Hepatocyte (in vitro differentiated cells): ENCODE measurements at regions not wholly inside any gene's neighbourhood (a gene's known extent, or its start where the extent isn't known, plus 50 kb on each side); places are given as distances from the start of the nearest gene placed in this dataset.

Experiments used
- DNase-seq: peaks from one replicate; pipeline ENCODE4 v3.0.0-alpha.2; 2016; ENCODE audit warnings: low spot score
- H2AFZ ChIP-seq: fragments of 200-600 bp; sonication (generic); 2 replicates; pipeline ENCODE4 v1.6.0; 2016; ENCODE audit warnings: antibody characterized with exemption, mild to moderate bottlenecking
- H3K27ac ChIP-seq: fragments of 200-600 bp; sonication (generic); 2 replicates; pipeline ENCODE4 v1.5.1; 2016; ENCODE audit warnings: mild to moderate bottlenecking
- H3K27me3 ChIP-seq: fragments of 200-600 bp; sonication (generic); 2 replicates; pipeline ENCODE4 v1.6.1; 2016
- H3K36me3 ChIP-seq: fragments of 200-600 bp; sonication (generic); replicated peaks from 2 replicates; pipeline ENCODE4 v1.5.1; 2016; ENCODE audit warnings: low read depth; ENCODE audit not compliant: insufficient read depth
- H3K4me1 ChIP-seq: fragments of 200-600 bp; sonication (generic); 2 replicates; pipeline ENCODE4 v1.5.1; 2016; ENCODE audit warnings: mild to moderate bottlenecking, moderate library complexity; ENCODE audit not compliant: insufficient read depth
- H3K4me2 ChIP-seq: fragments of 200-600 bp; sonication (generic); 2 replicates; pipeline ENCODE4 v1.6.0; 2016
- H3K4me3 ChIP-seq: fragments of 200-600 bp; sonication (generic); 2 replicates; pipeline ENCODE4 v1.5.1; 2016; ENCODE audit warnings: mild to moderate bottlenecking
- H3K79me2 ChIP-seq: fragments of 200-600 bp; sonication (generic); 2 replicates; pipeline ENCODE4 v1.6.0; 2017; ENCODE audit warnings: mild to moderate bottlenecking
- H3K9me2 ChIP-seq: fragments of 200-600 bp; sonication (generic); replicated peaks from 2 replicates; pipeline ENCODE4 v1.6.0; 2017; ENCODE audit warnings: mild to moderate bottlenecking; ENCODE audit not compliant: insufficient read depth
- H3K9me3 ChIP-seq: fragments of 200-600 bp; sonication (generic); 2 replicates; pipeline ENCODE4 v1.5.1; 2016; ENCODE audit warnings: low read depth, mild to moderate bottlenecking
- H4K20me1 ChIP-seq: fragments of 200-600 bp; sonication (generic); 2 replicates; pipeline ENCODE4 v1.6.0; 2016; ENCODE audit warnings: mild to moderate bottlenecking; ENCODE audit not compliant: insufficient read depth, poor library complexity, severe bottlenecking
- CTCF ChIP-seq: fragments of 200-600 bp; sonication (generic); IDR thresholded peaks from 2 replicates; pipeline ENCODE4 v1.5.1; 2016; ENCODE audit warnings: antibody characterized with exemption, mild to moderate bottlenecking; ENCODE audit not compliant: poor library complexity
- EZH2 ChIP-seq: fragments of 200-600 bp; sonication (generic); IDR thresholded peaks from 2 replicates; pipeline ENCODE4 v1.6.1; 2016; ENCODE audit warnings: antibody characterized with exemption, mild to moderate bottlenecking, borderline replicate concordance
- EZH2phosphoT487 ChIP-seq: fragments of 200-600 bp; sonication (generic); IDR thresholded peaks from one replicate; pipeline ENCODE4 v1.6.1; 2018; ENCODE audit warnings: antibody characterized with exemption, mild to moderate bottlenecking, low read depth, moderate library complexity; ENCODE audit not compliant: unreplicated experiment, severe bottlenecking
- WGBS: methylation state at CpG from one replicate; pipeline ENCODE4 v1.1.6; 2016; ENCODE audit warnings: low lambda C conversion rate; ENCODE audit errors: missing lambda C conversion rate; 5-methylcytosine and 5-hydroxymethylcytosine counted together

- Histone ChIP-seq H3K4me3 (no peak overlapping the region), H3K9me3 (no peaks in the 10 kb centered on the region), H3K36me3 (no peaks in the 10 kb centered on the region), H3K27me3 (no peaks in the 10 kb centered on the region), H3K4me1 (no peaks in the 10 kb centered on the region), H3K27ac (no peak overlapping the region), H3K79me2 (no peaks in the 10 kb centered on the region), H3K4me2 (no peak overlapping the region), H2AFZ (no peak overlapping the region), H3K9me2 (no peaks in the 10 kb centered on the region), H4K20me1 (no peaks in the 10 kb centered on the region)
- TF ChIP-seq EZH2phosphoT487: no peak
- TF ChIP-seq EZH2: no peak
- TF ChIP-seq CTCF: no peak
- no peak for DNase-seq
- WGBS: 81% methylated on average over 5 of the region's 5 CpGs
These were observed 462.5 kb downstream of the CDH26 start for GRCh38 chr20:60420676-60421229.

- no peak overlapping the region for H3K4me3 ChIP-seq
These were observed 464.6 kb downstream of the CDH26 start for GRCh38 chr20:60422848-60423247.

GRCh38 chr20:60424267-60424902, 466.2 kb downstream of the CDH26 start:
- no peaks in the 10 kb centered on the region for H3K9me2 ChIP-seq
- no peak for TF ChIP-seq CTCF
- no peak for TF ChIP-seq EZH2
- TF ChIP-seq EZH2phosphoT487: no peak
- DNase-seq: no peak

More at GRCh38 chr20:60422848-60423247, 464.6 kb downstream of the CDH26 start:
- Histone ChIP-seq H2AFZ (no peak overlapping the region), H3K9me3 (no peaks in the 10 kb centered on the region), H3K36me3 (no peaks in the 10 kb centered on the region), H3K4me2 (no peak overlapping the region), H3K27ac (no peak overlapping the region), H4K20me1 (no peaks in the 10 kb centered on the region), H3K9me2 (no peaks in the 10 kb centered on the region), H3K79me2 (no peaks in the 10 kb centered on the region), H3K4me1 (no peaks in the 10 kb centered on the region), H3K27me3 (no peaks in the 10 kb centered on the region)
- no peak for TF ChIP-seq EZH2phosphoT487
- TF ChIP-seq CTCF: no peak
- no peak for TF ChIP-seq EZH2
- 94% methylated on average over 7 of the region's 7 CpGs for WGBS
- DNase-seq: no peak

More at GRCh38 chr20:60424267-60424902, 466.2 kb downstream of the CDH26 start:
- Histone ChIP-seq H3K4me1 (no peaks in the 10 kb centered on the region), H3K9me3 (no peaks in the 10 kb centered on the region), H3K36me3 (no peaks in the 10 kb centered on the region), H3K27ac (no peak overlapping the region), H3K27me3 (no peaks in the 10 kb centered on the region), H2AFZ (no peak overlapping the region), H3K79me2 (no peaks in the 10 kb centered on the region), H4K20me1 (no peaks in the 10 kb centered on the region), H3K4me2 (no peak overlapping the region), H3K4me3 (no peak overlapping the region)
- 75% methylated on average over 4 of the region's 4 CpGs for WGBS
